RPMI8226 (cell line): ENCODE measurements at regions not wholly inside any gene's neighbourhood (a gene's known extent, or its start where the extent isn't known, plus 50 kb on each side); places are given as distances from the start of the nearest gene placed in this dataset.
A peak's percentile ranks its signal among the peaks of the same experiment; 100 is the strongest.
"Not testable (repeated sequence)": the region's sequence is repeated elsewhere in the genome, so short reads cannot be mapped to it uniquely, and the experiment has no call there.

Source experiments
- DNase-seq: peaks from one replicate; pipeline ENCODE4 v3.0.0-alpha.2; 2015

DNA sequence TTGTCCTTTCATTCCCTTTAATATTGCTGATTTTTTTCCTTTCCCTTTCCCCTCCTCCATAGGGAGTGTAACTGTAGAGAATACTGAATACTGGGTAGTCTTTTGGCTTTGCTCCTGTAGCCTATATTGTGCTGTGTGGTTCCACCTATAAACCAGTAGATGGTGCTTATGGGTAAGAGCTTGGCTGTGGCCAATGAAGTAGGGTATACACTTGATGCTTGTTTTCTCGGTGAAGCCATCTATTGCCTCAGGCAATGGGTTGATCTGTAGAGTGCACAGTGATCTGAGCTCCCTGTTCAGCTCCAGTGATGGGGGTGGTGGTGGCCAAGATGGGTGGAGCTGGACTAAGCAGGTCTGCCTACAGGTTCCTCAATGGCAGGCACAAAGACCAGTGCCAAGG is 203.3 kb upstream of the IMPG1 start:
- DNase-seq = peak; percentile 4

DNA sequence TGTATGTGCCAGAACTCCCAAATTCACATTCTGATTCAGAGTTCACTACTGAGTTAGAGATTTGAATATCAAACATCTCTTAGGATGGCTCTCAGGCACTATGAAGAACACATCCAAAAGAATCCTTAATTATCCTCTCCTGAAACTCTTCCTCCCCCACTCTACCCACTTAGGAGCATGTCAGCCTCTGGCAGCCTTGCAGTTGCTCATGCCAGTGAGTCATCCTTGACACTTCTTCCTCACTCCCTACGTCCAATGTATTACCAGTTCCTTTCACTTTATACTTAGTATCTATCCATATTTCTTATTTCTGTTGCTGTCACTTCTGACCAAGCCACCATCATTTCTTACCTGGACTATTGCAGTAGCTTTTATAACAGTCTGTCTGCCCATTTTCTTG is 192.0 kb upstream of the IMPG1 start:
- DNase-seq = no peak

DNA sequence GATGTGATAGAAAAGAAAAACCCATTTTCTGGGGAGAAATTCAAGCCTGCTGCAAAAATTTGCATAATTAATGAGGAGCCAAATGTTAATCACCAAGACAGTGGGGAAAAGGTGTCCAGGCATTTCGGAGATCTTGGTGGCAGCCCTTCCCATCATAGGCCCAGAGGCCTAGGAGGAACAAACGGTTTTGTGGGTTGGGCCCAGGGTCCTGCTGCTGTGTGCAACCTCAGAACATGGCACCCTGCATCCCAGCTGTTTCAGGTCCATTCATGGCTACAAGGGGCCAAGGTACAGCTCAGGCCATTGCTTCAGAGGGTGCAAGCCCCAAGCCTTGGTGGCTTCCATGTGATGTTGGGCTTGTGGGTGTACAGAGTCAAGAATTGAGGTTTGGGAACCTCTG is 189.8 kb upstream of the IMPG1 start:
- no peak for DNase-seq

DNA sequence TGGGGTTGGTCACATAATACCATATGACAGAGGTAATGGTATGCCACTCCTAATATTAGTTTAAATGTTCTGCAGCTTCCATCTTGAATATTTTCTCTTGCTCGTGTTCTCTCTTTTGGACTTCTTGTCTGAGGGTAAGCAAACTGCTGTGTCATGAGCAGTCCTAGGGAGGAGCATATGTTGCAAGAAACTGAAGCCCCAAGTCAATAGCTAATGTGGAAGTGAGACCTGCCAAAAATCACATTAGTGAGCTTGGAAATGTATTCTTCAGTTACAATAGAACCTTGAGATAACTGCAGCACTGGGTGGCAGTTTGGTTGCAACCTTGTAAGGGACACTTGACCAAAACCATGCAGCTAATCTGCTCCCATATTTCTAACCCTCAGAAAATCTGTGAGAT is 178.2 kb upstream of the IMPG1 start:
- peak; percentile 51 for DNase-seq

DNA sequence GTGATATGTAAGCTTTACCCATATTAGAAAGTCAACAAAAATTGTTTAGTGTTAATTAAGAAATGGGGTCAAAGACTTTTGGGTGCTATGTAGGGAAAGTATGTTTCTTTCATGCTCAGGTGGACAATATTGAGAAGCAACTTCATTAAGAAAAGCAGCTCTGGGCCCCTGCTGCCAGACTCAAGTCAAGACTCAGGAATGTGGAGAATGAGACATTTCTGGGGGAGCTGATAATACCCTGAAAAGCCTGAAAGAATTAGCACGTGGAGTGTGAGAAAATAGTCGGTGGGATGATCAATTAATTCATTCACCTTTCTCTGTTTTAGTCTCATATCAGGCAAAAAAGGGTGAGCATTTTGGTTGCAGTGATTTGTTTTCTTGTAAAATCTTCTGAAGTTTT is 175.1 kb upstream of the IMPG1 start:
- DNase-seq = no peak

DNA sequence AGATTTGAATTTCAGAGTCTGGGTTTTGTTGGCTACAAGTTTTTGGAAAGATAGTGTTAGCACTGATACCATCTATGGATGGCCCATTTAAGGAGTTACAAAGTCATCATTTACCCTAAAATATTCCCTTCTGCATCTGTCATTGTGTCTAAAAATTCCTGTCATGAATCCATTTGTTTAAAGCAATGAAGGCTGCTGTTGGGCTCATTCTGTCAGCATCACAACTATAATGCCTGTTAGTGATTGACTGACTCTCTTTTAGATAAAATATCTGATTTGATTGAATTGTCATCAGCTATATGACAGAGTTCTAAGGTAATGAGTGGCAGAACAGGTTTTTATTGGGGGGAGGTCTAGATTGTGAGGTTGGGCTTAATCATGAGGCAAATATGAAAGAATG is 167.6 kb upstream of the IMPG1 start:
- DNase-seq = no peak

DNA sequence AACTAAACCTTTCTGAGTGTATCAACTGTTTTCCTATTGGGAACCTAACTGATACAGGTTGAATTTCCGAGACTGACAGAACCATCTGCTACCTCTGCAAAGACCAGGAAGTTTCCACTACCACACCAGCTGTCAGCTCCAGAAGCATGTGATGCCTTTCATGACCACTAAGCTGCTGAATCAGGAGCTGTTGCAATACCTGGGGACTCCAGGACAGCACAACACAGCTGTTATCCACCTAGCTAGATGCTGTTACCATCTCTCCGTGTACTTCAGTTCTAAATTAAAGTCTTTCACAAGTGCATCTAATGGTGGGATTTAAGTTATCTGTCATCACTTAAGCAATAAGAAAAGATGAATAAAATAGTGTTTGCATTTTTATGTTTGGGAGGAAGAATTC is 158.2 kb upstream of the IMPG1 start:
- peak; percentile 41 for DNase-seq

DNA sequence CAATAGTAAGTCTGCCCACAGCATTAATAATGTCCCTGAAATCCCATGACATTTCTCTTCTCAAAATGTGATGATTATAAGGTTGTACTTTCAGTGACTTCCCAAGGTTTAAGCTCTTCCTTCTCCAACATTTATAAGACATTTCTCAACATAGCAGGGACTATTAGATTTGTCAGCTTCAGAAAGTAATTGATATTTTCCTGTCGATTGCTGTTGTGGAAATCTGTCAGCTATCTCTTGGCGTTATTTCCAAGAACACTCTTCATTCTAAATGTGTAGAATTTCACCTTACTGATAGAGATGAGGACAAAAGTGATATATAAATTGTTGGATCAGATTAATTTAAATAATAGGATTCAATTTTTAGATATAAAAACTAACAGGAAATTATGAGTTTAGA is 149.7 kb upstream of the IMPG1 start:
- no peak for DNase-seq

DNA sequence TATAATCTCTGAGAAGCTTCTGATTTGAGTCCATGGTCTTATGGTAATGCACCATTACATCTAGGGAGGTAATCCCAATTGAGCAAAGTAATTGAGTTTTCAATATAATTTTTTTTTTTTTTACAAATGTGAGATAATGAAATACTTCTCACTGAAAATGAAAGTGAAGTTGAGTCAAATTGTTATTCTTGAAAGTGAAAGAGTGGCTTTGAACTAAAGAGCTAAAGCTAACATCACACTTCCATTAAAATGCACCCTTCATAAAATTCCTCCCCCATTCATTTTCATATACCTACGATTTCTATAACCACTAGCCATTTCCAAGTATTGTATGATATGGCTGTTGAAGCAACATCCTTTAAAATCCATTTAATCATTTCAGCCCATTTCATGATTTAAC is 149.1 kb upstream of the IMPG1 start:
- no peak for DNase-seq

DNA sequence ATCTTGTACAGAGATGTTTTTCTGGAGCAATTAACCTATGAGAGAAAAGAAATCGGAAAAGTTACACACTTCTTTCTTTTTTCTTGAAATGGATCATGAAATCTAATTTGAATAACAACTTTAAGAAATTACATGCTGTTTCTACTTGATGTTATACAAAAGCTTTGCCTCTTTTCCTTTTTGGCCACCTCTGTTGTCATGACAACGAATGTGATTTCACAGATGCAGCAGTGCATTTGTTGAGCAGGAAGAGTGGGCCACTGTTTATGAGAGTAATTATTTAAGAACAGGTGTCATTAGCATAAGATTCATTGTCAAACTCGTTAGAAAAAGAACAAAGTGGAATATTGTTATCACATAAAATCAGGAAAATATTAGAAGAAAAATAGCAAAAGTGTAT is 148.3 kb upstream of the IMPG1 start:
- DNase-seq = no peak

DNA sequence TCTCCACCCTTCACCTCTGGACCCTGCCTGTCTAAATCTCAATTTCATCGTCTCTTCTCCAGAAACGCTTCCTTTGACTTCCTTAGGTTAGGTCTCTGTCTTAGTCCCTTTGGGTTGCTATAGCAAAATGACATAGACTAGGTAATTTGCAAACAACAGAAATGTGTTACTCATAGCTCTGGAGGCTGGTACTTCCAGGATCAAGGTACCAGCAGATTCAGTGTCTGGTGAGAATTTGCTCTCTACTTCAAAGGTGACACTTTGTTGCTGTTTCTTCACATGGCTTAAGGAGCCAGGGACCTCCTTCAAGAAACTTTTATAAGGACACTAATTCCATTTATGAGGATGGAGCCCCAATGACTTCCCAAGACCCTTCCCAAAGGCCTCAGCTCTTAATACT is 145.1 kb upstream of the IMPG1 start:
- DNase-seq = no peak

DNA sequence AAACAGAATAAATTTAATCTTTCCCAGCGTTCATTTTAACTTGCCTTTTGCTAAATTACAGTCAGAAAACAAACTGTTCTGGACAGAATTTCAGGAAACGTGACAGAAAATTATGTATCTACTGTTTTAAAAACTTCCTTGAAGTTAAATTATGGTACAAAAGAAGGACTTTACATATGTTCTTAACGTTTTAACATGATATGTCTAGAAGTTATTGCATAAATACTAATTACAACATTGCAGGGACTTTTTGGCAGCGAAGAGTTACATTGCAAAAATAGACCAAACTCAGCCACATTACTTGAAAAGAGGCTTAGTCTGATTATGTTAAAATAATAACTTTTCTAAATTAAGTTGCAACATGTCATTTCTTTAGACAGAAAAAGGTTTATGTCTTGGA is 142.1 kb upstream of the IMPG1 start:
- DNase-seq = no peak

DNA sequence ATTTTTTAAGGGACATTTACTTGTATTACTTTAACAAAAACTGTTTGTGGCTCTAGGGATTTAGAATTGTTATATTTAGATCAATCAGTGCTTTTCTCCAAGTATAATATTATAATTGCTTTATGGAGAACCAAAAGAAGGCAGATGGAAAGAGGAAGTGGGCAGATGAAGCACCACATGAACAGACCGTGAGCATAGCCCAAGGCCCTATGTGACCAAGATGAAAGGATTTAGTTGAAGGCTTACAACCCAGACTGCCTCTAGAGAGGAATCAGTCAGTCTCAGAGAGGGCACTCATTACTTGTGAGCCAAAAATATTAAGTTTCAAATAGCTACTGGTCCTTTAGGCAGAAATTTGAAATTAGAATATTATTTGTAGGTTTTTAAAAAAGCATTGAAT is 102.3 kb upstream of the IMPG1 start:
- no peak for DNase-seq

DNA sequence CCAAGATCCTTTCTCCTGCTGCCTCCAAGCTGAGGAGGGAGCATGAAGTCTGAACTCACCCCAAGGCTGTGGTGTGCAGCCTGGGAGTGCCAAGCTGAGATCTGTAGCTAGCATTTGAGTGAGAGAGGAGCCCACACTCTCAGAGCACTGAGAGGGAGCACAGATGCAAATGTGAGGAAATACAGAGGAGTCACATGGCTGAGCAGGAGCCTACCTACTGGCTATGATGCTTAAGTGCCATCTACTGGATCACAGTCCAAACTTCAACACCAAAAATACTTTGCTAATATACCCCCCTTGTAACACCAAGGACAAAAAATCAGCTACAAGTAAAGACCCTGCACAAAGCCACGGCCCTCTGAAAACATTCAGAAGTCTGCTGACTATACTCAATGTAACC is 94.4 kb upstream of the IMPG1 start:
- DNase-seq = no peak

DNA sequence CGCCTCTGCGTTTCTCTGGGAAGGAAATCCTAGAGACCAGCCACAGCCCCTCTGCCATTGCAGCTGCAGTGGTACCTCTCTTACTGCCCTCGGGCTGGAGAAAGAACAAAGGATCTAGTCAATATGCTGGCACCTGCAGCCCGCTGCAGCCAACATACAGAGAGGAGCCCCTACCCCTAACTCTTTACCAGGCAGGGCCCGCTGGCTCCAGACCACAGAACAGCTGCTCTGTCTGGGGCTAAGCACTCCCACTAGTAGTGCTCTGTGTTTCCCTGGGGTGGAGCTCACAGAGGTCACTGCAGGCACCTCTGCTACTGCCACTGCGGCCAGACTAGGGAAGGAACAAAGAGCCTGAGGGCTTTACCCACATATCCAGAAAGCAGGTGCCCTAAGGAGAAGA is 93.8 kb upstream of the IMPG1 start:
- DNase-seq = no peak

DNA sequence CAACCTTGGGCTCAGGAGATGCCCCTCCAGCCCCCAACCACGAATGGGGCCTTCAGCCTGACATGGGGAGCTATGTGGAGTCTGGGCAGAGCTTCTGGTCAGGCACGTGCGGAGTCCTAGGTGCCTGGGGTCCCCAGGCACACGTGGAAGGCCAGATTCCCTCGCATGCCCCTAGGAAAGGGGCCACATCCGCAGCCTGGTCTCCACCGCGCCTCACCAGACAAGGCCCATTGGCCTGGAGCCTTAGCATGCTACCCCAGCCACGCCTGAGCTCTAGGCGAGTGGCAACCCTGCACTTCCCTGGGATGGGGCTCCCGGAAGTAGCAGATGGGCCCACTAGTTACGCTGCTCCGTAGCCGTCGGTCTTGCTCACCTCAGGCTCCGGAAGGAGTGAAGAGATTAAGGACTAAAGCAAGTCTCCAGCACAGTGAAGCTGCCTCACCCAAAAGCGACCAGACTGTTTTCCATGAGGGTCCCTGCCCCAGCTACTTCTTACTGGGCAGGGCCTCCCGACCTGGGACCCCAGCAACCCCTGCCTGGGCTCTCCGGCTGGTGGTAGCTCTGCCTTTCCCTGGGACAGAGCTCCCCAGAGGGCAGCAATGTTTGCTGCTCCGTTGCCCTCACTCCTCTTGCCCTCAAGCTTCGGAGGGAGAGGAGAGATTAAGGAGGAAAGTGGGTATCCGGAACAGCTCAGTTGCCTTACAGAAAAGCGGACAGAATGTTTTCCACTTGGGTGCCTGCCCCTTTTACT is 93.2 kb upstream of the IMPG1 start:
- DNase-seq = no peak

DNA sequence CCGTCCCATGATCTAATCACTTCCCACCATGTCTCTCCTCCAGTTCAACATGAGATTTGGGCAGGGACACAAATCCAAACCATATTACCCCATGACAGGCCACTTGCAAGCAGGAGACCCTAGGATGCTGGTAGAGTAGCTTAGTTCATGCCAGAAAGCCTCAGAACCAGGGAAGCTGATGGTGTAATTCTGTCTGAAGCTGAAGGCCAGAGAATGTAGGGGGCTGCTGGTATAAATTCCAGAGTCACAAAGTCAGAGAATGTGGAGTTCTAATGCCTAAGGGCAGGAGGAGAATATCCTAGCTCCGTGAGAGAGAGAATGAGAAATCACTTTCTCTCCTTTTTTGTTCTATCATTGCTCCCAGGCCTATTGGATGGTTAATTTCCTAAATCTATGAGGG is 90.3 kb upstream of the IMPG1 start:
- DNase-seq = no peak

DNA sequence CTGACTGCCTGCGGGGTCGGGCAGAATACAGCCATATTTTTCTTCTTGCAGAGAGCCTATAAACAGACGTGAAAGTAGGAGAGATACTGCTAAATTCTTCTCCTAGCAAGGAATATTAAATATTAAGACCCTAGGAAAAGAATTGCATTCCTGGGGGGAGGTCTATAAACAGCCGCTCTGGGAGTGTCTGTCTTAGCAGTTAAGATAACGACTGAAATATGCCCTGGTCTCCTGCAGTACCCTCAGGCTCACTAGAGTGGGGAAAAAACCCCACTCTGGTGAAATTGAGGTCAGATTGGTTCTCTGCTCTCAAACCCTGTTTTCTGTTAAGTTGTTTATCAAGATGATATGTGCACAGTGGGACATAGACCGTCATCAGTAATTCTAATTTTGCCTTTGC is 85.3 kb upstream of the IMPG1 start:
- not testable (repeated sequence) for DNase-seq

DNA sequence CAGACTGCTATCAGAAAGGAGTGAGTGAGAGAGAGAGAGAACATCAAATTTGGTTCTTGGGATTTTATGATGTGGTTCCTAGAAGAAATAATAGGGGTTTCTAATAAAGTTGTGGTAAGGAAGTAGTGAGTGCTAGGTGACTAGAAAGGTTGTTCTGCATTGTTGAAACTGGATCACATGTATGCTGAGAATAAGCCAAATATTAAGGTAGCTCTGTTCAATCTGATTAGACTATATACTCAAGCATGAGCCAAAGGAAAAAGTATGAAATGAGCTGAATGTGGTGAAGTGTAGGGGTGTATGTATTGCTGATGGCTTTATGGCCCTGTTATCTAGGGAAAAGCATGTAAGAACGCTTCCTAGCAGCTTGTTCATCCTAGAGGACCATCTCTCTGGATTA is 63.0 kb upstream of the IMPG1 start:
- no peak for DNase-seq

DNA sequence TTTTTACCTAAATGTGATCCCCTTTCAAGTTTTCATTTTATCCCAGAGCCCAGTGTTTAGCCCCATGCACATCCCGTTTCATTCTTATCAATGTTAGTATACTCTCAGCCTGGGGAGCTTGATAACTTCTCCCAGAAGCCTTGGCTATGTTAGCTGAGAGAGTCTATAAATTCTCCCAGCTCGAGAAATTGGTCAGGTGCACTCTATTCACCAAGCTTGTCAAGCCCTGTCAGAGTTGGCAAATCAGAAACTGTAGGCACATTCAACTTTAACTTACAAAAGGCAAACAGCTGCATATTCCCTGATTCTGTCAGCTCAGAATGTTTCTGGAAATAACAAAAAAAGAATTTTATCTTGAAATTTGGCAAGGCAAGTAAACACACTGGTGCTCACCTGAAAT is 62.2 kb upstream of the IMPG1 start:
- no peak for DNase-seq

DNA sequence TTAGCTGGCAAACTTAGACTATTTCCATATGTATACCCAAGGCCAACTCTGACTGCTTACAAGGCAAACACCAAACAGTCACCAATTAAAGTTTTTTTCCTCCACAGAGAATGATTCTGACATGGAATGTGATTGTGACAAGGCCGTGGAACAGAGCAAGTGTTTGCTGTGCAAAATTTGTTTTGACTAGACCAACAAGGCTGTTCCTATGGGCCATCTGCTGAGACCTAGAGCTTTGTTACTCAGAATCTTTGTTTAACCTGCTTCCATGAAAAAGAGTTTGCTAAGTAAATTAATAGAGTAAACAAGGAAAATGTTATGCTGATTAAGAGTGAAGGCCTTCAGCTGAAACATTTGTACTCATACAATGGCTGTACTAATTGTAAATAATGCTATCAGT is 51.6 kb upstream of the IMPG1 start:
- DNase-seq = no peak
